HL-60/S4 treated with retinoic acid at 250 ng/mL for 4 days and 3 days (cell line): ENCODE measurements at regions not wholly inside any gene's neighbourhood (a gene's known extent, or its start where the extent isn't known, plus 50 kb on each side); places are given as distances from the start of the nearest gene placed in this dataset.

Source experiments
- in situ Hi-C: fragments of 300-500 bp; cut with MboI; formaldehyde crosslinking; loops from 2 replicates; pipeline ENCODE4 v1.7.0; 2022; ENCODE audit warnings: low sequenced_read_pairs

- in situ Hi-C loops, result no loop called here
Measured at GRCh38 chr14:98227000-98227726, 1044.8 kb downstream of the BCL11B start.

GRCh38 chr14:98227727-98228111 lies 1044.3 kb downstream of the BCL11B start:
- in situ Hi-C loops, result no loop called here

- in situ Hi-C loops, result no loop called here
Measured at GRCh38 chr14:98229656-98230366, 1042.2 kb downstream of the BCL11B start.

DNA sequence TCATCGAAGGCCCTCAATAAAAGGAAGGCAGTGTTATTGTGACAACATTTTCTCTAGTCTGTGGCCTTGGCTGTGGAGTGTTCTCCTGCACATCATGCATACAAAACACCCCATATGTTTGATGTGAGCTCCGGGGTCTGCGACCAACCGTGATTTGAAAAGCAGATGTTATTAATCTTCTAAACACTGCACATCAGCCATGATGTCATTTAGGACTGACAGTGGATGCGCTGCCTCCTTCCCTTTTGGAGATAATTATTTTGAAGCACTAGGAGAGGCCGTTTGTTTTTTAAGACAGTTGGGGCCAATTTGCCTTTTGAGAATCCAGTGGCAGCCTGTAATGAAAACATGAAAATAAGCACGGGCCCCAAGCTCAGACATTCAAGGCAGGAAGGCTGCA lies 1041.6 kb downstream of the BCL11B start:
- in situ Hi-C loops, result no loop called here

DNA sequence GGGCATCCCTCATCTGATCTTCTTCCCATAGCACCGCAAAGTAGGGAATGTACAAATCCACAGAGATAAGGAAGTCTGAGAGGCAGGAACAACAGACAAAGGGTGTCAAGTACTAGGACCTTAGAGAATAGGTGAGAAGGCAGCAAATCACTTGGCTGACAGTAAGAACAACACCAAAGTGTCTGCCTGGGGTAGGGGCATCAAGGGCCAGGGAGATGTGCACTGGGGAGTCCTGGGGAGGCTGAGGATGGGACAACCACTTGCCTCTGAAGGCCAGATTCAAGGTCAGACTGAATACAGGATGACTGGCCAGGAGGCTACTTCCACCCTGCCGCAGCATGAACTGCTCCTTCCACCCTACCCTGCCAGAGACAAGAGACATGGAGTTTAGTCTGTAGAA lies 1040.8 kb downstream of the BCL11B start:
- in situ Hi-C loops, result no loop called here

- in situ Hi-C loops, result no loop called here
Measured at GRCh38 chr14:98233656-98234055, 1038.3 kb downstream of the BCL11B start.

DNA sequence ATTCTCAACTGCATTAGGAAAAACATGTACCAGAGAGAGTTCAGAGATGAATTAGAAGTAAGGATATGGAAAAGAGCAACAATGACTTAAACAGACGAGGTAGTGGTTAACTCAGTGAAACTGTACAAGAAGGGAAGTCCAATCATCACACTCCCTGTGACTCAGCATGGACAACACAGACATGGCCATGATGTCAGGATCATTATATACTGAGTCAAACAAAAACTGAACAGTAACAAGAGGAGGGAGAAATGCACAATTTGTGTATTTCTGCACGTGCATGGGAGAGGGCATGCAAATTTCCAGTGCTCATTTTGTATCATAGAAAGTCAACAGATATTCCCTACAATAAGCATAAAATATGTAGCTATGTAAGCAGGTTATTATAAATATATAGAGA lies 1037.8 kb downstream of the BCL11B start:
- in situ Hi-C loops, result no loop called here

GRCh38 chr14:98236314-98236713 lies 1035.7 kb downstream of the BCL11B start:
- in situ Hi-C loops, result no loop called here

DNA sequence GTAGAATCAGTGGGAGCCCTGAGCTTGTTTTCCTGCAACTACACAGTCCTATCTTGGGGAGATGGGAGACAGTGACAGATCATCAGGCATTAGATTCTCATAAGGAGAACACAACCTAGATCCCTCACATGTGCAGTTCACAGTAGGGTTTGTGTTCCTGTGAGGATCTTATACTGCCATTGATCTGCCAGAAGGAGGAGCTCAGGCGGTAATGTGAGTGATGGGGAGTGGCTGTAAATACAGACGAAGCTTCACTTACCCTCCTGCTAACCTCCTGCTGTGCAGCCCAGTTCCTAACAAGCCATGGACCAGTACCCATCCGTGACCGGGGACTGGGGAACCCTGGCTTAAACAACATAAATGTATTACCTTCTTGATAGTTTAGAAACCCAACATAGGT lies 1034.1 kb downstream of the BCL11B start:
- in situ Hi-C loops, result no loop called here

DNA sequence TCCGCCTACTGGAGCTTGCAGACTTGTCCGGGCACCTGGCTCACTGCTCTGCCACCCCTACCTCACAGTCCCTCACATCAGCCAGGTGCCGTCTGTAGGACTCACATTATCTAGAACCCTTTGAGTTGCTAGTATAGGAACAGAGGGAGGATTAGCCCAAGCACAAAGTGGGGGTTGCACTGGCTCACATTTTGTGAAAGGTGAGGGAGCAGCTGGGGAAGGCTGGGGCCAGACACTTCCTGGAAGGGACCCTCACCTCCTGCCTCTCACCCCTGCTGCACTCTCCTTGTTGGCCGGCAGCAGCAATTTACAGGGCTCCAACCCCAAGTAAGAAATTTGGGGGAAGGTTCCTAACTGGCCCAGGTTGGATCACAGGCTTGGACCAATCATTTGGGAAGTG lies 1031.6 kb downstream of the BCL11B start:
- in situ Hi-C loops, result no loop called here

- in situ Hi-C loops, result no loop called here
Measured at GRCh38 chr14:98242903-98243302, 1029.1 kb downstream of the BCL11B start.

- in situ Hi-C loops, result no loop called here
Measured at GRCh38 chr14:98243332-98243731, 1028.7 kb downstream of the BCL11B start.

DNA sequence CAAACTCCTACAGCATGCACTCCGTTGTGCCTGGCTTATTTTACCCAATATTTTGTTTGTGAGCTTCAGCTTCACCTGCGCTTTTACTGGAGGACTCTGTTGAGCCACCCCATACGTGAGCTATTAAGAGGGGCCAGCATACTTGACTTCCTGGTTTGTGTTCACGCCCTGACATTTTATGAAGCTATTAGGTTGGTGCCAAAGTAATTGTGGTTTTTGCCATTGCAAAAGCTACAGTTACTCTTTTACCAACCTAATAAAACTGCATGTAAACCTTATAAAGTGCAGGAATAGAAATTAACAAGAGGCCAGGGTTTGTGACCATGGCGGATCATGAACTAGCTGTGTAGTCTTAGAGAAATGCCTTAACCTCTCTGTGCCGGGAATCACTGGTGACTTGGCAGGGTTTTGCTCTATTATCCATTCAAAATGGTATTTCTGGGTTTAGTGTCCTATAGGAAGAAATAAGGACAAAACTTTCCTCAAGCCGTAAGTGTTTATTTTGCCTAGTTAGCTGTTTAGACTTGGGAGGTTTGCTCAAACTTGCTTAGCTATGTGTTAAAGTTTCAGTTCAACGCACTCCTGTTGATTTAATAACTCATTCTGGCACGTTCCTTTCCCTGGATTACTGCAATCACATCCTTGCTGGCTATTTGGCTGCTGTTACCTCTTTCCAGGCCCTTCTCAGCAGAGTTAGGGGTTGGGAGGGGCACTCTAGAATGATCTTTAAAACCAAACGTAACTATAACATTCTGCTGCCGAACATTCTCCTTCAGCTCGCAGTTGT lies 1027.6 kb downstream of the BCL11B start:
- in situ Hi-C loops, result no loop called here

DNA sequence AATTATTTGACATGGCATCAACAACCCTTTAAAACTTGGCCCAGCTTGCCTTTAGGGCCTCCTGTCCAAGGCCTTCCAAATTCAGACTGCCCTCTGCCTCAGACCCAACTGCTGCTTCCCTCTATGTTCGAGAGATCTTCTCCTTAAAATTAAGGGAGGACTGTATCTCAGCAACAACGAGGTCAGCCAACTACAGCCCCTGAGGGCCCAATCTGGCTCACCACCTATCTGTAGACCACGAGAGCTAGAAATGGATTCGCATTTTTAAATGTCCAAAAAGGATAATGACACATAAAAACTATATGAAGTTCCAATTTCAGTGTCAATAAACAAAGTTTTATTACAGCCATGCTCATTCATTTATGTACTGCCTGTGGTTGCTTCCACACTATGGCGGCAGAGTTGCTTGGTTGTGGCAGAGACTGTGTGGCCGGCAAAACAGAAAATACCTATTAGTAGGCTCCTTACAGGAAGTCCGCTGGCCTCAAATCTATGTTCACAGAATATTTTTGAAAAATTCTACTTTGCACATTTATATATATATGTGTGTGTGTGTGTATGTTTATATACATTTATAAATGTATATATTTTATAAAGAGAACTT lies 1026.9 kb downstream of the BCL11B start:
- in situ Hi-C loops, result no loop called here

GRCh38 chr14:98249057-98249456 lies 1022.9 kb downstream of the BCL11B start:
- in situ Hi-C loops, result no loop called here

DNA sequence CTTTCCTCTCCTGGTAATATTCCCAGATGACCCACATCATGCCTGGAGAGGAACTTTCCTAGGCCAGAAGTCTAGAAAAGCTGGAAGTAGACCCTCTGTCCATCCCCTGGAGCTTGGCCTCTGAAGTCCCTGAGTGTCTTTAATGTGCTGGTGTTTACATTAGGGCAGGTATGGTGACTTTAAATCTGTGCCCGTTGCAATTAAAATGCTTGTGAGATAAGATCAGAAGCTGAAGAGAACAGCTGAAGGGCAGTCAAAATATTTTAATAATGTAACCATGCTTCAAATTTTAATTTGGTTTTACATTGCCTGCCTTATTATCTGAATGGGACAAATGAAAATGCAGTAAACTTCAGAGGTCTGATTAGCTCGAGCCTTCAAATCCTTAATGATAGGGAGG lies 1022.5 kb downstream of the BCL11B start:
- in situ Hi-C loops, result no loop called here

- in situ Hi-C loops, result no loop called here
Measured at GRCh38 chr14:98252820-98253219, 1019.2 kb downstream of the BCL11B start.

- in situ Hi-C loops, result no loop called here
Measured at GRCh38 chr14:98259881-98260280, 1012.1 kb downstream of the BCL11B start.

DNA sequence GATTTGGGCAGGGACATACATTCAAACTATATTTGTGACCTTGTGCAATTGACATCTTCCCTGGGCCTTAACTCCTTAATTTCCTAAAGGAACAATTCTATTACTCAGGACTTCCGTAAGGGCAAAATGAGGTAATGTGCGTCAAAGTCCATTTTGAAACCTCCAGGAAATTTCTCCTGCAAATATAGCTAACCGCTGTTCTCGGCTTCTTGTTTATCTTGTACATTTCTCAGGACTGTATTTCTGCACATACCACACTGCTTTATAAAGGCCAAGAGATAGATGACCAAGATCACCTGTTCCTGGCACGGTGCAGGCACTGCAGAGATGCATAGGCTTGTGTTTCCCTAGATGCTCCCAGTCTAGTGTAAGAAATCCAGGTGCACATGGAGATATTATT lies 1009.4 kb downstream of the BCL11B start:
- in situ Hi-C loops, result no loop called here

- in situ Hi-C loops, result no loop called here
Measured at GRCh38 chr14:98269533-98269932, 1002.5 kb downstream of the BCL11B start.

GRCh38 chr14:98270201-98270600 lies 1001.8 kb downstream of the BCL11B start:
- in situ Hi-C loops, result no loop called here
